Stimulated activated naive CD8-positive, alpha-beta T cell treated with anti-CD3 and anti-CD28 coated beads, Interleukin-15, Interleukin-2, amounts not matched to agents 100 ng/mL and 50 ng/mL, for 24 hours (primary cell): ENCODE measurements at regions not wholly inside any gene's neighbourhood (a gene's known extent, or its start where the extent isn't known, plus 50 kb on each side); places are given as distances from the start of the nearest gene placed in this dataset.
"Not testable (repeated sequence)": the region's sequence is repeated elsewhere in the genome, so short reads cannot be mapped to it uniquely, and the experiment has no call there.

Experiments
- H3K27ac Mint-ChIP-seq: one replicate; pipeline ENCODE4 v1.8.0; 2021; ENCODE audit warnings: mild to moderate bottlenecking, mixed read lengths
- H3K27me3 Mint-ChIP-seq: one replicate; pipeline ENCODE4 v1.8.0; 2021; ENCODE audit warnings: mixed read lengths
- H3K36me3 Mint-ChIP-seq: one replicate; pipeline ENCODE4 v1.8.0; 2021; ENCODE audit warnings: low read depth, mixed read lengths
- H3K4me1 Mint-ChIP-seq: one replicate; pipeline ENCODE4 v1.8.0; 2021; ENCODE audit warnings: low read depth, mixed read lengths
- H3K4me3 Mint-ChIP-seq: one replicate; pipeline ENCODE4 v1.8.0; 2021; ENCODE audit warnings: mild to moderate bottlenecking, mixed read lengths
- H3K9me3 Mint-ChIP-seq: one replicate; pipeline ENCODE4 v1.8.0; 2021; ENCODE audit warnings: mixed read lengths

GRCh38 chr22:41023299-41023623 is 69.1 kb upstream of the EP300 start:
- Mint-ChIP-seq H3K36me3 (no peaks in the 10 kb centered on the region), H3K4me1 (peaks cover 22% of the 10 kb centered on the region), H3K9me3 (no peaks in the 10 kb centered on the region), H3K4me3 (peak overlapping the region; percentile 76), H3K27me3 (peaks cover 6% of the 10 kb centered on the region), H3K27ac (peak overlapping the region; percentile 45)

- Mint-ChIP-seq H3K36me3 (no peaks in the 10 kb centered on the region), H3K4me1 (no peaks in the 10 kb centered on the region), H3K4me3 (no peak overlapping the region), H3K27ac (no peak overlapping the region), H3K9me3 (no peaks in the 10 kb centered on the region), H3K27me3 (no peaks in the 10 kb centered on the region)
These were observed 63.6 kb upstream of the EP300 start for GRCh38 chr22:41028841-41029240.

- Mint-ChIP-seq H3K36me3 (no peaks in the 10 kb centered on the region), H3K4me3 (no peak overlapping the region), H3K9me3 (no peaks in the 10 kb centered on the region), H3K27me3 (no peaks in the 10 kb centered on the region), H3K4me1 (no peaks in the 10 kb centered on the region), H3K27ac (no peak overlapping the region)
These were observed 61.5 kb upstream of the EP300 start for GRCh38 chr22:41030891-41031290.

GRCh38 chr22:41034706-41035105 is 57.7 kb upstream of the EP300 start:
- Mint-ChIP-seq H3K4me1 (no peaks in the 10 kb centered on the region), H3K4me3 (no peak overlapping the region), H3K27ac (peak overlapping the region; percentile 76), H3K9me3 (no peaks in the 10 kb centered on the region), H3K36me3 (no peaks in the 10 kb centered on the region), H3K27me3 (no peaks in the 10 kb centered on the region)

GRCh38 chr22:41036924-41037323 is 55.5 kb upstream of the EP300 start:
- H3K4me3 Mint-ChIP-seq: no peak overlapping the region
- H3K9me3 Mint-ChIP-seq: no peaks in the 10 kb centered on the region
- H3K27me3 Mint-ChIP-seq: no peaks in the 10 kb centered on the region
- no peaks in the 10 kb centered on the region for H3K36me3 Mint-ChIP-seq
- H3K4me1 Mint-ChIP-seq: no peaks in the 10 kb centered on the region
- no peak overlapping the region for H3K27ac Mint-ChIP-seq

- H3K9me3 Mint-ChIP-seq: no peaks in the 10 kb centered on the region
- H3K4me1 Mint-ChIP-seq: no peaks in the 10 kb centered on the region
- H3K4me3 Mint-ChIP-seq: no peak overlapping the region
- H3K36me3 Mint-ChIP-seq: no peaks in the 10 kb centered on the region
- no peaks in the 10 kb centered on the region for H3K27me3 Mint-ChIP-seq
- no peak overlapping the region for H3K27ac Mint-ChIP-seq
These were observed 53.7 kb upstream of the EP300 start for GRCh38 chr22:41038732-41039131.

GRCh38 chr22:41039641-41040040 is 52.8 kb upstream of the EP300 start:
- H3K27me3 Mint-ChIP-seq, H3K4me3 Mint-ChIP-seq, H3K36me3 Mint-ChIP-seq, H3K27ac Mint-ChIP-seq, H3K4me1 Mint-ChIP-seq, H3K9me3 Mint-ChIP-seq: not testable (repeated sequence)

GRCh38 chr22:41040483-41040882 is 51.9 kb upstream of the EP300 start:
- no peaks in the 10 kb centered on the region for H3K4me1 Mint-ChIP-seq
- no peaks in the 10 kb centered on the region for H3K9me3 Mint-ChIP-seq
- no peaks in the 10 kb centered on the region for H3K36me3 Mint-ChIP-seq
- no peak overlapping the region for H3K27ac Mint-ChIP-seq
- H3K27me3 Mint-ChIP-seq: no peaks in the 10 kb centered on the region
- no peak overlapping the region for H3K4me3 Mint-ChIP-seq

GRCh38 chr22:41041532-41041931 is 50.9 kb upstream of the EP300 start:
- Mint-ChIP-seq H3K4me3 (no peak overlapping the region), H3K36me3 (no peaks in the 10 kb centered on the region), H3K9me3 (no peaks in the 10 kb centered on the region), H3K4me1 (no peaks in the 10 kb centered on the region), H3K27ac (no peak overlapping the region), H3K27me3 (no peaks in the 10 kb centered on the region)
